ENCODE measurements at regions not wholly inside any gene's neighbourhood (a gene's known extent, or its start where the extent isn't known, plus 50 kb on each side); places are given as distances from the start of the nearest gene placed in this dataset.
A peak's percentile ranks its signal among the peaks of the same experiment; 100 is the strongest.
"Not testable (repeated sequence)": the region's sequence is repeated elsewhere in the genome, so short reads cannot be mapped to it uniquely, and the experiment has no call there.

DNA sequence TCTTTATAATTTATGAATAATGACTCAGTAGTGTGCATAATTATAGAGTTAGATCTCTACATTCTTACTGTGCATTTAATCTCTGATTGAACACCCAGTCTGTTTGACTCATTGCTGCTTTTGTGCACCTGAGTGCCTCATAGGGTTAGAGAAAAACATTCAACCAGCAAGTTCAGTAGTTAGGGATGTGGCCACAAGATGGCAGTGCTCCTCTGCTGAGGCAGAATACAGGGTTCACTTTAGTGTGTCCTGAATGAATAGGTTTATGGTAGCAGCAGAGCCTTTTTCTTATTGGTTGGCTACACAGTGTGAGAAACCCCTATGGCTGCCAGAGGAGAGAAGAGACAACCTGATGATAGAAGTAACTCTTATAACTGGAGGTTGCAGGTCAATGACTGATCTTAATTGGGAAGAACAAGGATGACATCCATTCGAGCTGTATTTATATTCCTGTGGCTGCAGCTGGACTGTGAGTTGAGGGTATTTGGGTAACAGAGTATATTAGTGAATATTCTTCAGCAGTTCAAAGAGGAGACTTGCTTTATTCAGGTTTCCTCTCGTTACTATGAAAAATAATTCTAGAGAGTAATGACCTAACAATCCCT lies 194.9 kb upstream of the OR4E1 start:
- DNase-seq = peak; percentile 78

DNA sequence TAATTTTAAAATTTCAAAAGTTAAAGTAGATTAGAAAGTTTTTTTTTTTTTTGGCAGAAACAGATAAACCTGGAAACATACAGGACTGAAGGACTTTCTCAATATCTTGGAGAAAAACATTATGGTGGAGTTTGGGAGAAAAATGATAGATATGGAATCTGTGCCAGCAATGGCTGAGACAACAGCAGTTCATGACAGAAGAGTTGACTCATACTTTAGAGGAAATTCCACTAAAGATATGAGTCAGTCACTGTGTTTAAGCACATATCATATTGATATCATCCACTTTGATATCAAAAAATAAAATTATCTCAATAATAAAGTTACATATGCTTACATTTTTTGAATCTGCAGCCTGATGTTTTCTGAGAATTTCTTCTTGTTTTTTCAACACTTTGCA lies 193.9 kb upstream of the OR4E1 start:
- DNase-seq = no peak

DNA sequence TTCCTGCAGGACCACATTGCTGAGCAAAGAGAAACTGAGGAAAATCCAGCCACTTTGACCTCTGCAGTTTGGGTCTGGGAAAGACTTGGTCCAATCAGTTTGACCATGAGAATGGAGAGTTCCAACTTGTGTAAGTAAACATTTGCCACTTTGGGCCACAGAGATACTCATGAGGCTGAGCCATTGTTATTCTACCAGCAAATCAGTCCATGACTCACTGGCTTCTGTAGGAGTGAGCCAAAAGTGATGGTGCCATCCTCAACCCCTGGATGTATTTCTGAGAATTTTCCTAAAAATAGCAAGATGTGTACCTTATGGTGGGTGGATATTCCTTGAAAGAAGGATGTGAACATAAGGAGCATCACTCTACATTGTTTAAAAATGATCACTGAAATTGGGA lies 192.9 kb upstream of the OR4E1 start:
- no peak for DNase-seq

DNA sequence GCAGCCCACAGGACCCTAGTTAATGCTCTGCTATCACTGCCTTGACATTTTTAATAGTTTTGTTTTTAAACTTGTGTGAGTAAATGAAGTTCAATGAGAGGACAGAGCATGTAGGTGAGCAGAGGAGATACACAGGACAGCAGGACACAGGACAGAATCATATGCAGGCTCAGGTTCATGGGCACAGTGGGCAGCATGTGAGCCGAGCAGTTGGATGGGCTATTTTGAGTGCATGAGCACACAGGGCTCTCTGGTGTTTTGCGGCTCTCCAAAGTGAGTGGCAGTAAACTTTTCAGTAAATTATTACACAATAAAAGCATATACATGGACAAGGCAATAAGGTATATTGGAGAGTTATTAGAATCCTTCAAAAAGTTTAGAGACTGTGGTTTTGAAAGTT lies 189.7 kb upstream of the OR4E1 start:
- DNase-seq = no peak

DNA sequence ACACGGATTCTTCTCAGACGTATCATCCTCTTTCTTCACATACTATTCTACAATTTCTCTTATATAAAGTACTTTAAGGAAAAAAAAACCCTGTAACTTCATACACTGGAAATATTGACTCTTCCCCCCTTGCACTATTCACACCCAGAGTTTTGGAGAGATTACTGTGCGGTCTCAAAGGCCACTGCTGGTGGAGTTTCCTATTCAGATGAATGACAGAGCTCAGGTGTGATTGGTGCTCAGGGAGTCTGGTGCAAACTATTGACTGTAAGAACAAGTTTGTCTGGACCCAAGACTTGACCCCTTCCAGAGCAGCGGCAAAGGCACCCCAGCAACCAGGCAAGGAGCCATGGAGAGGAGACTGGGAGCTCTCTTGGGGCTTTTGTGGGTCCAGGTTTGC lies 187.5 kb upstream of the OR4E1 start:
- no peak for DNase-seq

DNA sequence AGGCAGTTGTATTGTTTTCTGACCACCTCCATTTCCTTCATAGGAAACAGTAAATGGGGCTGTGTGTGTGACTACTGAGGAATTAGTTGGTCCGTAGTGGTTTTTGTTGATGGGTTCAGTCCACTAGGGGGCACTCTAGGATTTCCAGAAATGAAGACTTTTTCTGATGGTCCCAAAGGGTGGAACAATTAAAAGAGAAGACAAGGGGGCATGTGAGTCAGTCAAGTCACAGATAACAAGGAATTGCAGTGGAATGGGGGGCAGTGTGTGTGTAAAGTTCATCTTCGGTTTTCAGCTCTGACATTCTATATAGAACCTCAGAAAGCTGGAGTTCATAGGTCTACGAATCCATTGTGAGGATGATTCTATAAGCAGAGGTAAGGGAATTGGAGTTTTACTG lies 186.6 kb upstream of the OR4E1 start:
- DNase-seq = no peak

DNA sequence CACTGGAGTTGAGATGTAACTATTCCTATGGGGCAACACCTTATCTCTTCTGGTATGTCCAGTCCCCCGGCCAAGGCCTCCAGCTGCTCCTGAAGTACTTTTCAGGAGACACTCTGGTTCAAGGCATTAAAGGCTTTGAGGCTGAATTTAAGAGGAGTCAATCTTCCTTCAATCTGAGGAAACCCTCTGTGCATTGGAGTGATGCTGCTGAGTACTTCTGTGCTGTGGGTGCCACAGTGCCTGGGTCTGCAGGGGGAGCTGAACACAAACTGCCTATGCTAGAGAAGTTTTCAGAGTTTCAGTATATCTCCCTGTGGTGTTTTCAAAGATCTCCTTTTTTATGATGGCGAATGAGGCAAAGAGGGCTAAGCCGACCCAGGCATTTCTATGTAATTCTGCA lies 179.2 kb upstream of the OR4E1 start:
- DNase-seq = no peak

DNA sequence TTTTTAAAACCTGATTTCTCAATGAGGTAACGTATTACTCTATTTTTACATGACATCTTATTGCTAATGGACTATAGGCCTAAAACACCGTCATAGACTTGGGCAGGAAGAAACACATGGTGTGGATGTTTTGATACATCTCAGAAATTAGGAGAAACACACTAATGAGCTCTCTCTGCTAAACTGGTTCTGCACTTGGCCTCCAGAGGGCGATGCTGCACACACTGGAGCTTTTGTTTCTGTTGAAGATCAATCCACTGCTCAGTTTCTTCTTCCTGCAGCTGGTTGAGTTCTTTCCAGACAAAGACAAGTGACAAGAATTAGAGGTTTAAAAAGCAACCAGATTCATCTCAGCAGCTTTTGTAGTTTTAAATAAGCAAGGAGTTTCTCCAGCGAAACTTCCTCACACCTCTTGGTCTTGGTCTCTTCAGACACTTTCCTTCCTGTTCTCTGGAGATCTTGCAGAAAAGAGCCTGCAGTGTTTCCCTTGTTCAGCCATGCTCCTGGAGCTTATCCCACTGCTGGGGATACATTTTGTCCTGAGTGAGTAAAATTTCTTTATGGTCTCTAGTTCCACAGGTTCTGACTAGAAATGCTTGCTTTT lies 178.5 kb upstream of the OR4E1 start:
- DNase-seq = peak; percentile 65

DNA sequence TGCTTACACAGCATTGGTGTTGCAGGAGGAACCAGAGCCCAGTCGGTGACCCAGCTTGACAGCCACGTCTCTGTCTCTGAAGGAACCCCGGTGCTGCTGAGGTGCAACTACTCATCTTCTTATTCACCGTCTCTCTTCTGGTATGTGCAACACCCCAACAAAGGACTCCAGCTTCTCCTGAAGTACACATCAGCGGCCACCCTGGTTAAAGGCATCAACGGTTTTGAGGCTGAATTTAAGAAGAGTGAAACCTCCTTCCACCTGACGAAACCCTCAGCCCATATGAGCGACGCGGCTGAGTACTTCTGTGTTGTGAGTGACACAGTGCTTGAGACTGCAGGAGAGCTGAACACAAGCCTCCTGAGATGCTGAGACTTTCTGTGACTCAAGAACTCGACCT lies 173.3 kb upstream of the OR4E1 start:
- DNase-seq = not testable (repeated sequence)

DNA sequence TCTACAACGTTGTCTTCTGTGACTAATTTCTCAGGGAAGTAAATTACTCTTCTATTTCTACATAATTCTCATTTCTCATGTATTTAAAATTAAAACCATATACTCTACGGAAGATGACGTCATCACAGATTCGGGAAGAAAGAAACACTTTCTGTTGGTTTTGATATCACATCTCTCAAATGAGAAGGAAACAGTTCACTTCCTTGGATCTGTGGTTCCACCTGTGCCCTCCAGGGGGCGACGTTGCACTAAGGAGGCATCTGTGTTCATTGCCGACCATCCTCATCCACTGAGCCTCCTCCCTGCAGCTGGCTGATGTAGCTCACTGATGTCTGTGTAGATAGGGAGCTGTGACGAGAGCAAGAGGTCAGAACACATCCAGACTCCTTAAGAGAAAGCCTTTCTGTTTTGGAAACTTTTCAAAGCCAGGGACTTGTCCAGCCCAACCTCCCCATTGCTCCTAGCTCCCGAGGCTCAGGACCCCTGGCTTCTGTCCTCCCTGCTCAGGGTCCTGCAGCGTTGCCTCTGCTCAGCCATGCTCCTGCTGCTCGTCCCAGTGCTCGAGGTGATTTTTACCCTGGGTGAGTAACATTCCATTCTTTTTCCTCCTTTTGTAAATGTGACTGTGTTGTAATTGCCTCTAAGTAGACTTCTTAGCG lies 172.7 kb upstream of the OR4E1 start:
- peak; percentile 85 for DNase-seq

DNA sequence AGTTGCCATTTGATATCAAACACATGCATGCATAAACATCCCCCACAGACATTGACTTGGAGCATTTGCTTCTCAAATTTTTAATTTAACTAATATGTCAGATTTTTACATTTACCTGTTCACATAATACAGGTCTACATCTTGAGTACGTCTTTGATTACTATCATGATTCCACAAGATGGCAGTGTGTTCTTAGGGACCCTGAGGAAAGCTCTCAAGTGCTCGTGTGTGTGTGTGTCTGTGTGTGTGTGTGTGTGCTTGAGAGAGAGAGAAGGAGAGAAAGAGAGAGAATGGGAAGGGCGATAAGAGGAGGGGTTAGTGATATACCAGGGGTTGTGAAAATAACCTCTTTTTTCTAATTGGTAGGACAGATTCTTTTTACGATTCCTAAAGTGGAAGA lies 167.1 kb upstream of the OR4E1 start:
- DNase-seq = no peak

DNA sequence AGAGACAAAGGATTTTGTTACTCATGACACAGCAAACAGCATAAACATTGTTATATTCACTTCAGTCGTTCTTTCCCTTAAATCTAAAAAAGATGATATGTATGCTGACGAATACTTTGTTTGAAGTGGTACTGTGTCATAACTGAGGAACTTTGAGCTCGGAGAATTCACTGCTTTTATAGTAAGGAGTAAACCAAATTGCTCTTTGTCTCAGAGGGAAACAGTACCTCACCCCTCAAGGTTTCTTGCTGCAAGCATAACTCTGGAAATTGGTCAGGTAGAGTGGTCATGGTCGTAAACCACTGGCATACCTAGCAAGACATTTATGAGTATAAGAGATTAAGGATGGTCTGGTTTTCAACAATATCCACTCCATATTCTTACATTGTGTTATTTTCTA lies 160.2 kb upstream of the OR4E1 start:
- DNase-seq = no peak

DNA sequence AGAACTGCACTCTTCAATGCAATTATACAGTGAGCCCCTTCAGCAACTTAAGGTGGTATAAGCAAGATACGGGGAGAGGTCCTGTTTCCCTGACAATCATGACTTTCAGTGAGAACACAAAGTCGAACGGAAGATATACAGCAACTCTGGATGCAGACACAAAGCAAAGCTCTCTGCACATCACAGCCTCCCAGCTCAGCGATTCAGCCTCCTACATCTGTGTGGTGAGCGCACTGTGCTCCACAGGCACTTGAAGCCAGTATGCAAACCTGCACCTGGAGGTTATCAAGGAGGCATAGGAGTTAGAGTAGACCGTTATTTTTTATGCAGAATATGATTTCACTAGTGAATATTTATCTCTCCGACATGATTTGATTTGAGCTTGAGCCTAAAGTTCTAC lies 152.2 kb upstream of the OR4E1 start:
- no peak for DNase-seq

DNA sequence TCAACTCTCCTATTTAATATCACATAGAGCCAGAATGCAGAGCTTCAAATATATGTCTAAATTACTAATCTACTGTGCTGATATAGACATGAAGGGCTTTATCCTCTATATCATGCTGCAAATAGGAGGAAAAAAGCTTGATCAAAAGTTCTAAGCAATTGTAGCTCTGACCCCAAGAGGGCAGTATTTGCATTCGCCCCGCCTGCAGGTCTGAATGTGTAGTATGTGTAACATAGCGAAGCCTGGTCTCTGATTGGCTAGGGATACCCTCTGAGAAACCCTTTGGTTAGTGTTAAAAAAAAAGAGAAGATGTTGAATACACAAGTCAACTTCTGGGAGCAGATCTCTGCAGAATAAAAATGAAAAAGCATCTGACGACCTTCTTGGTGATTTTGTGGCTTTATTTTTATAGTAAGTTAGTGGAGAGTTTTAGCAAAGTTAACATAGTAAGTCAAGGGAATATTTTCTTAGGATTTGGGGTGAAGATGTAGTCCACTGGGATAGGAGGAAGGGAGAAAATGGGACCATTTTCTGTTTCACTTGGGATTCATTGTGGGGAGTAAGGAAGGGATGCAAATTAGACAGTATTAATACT lies 151.6 kb upstream of the OR4E1 start:
- DNase-seq = peak; percentile 58

DNA sequence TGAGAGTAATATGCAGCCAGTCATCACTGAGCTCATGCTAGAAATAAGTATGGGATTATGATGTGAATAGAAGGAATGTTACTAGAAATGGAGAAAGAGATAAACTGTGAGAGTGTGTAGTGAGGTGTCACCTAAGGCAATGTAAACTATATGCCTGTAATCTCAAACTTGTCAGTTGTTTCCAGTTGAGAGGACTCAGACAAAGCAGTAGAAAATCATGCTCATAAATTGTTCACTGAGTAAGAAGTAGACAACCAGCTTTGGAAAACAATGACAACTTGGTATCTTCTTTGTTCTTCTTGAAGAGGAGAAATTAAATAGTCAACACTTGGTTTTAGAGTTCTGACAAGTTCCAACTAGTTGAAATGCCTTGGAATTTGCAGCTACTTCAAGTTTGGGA lies 148.5 kb upstream of the OR4E1 start:
- DNase-seq = no peak

DNA sequence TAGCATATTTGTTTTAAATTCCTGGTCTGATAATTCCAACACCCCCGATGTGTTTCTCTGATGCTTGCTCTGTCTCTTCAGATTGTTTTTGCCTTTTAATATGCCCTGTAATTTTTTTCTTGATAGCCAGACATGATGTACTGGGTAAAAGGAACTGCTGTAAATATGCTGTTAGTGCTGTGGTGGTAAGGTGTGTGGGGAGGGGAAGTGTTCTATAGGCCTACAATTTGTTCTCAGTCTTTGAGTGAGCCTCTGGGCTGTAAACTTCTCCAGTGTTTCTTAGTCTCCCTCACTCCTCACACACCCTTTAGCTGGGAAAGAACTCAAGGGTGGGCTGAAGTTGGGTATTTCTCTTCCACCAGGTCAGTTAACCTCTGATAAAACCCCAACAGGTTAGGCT lies 147.0 kb upstream of the OR4E1 start:
- DNase-seq = no peak

DNA sequence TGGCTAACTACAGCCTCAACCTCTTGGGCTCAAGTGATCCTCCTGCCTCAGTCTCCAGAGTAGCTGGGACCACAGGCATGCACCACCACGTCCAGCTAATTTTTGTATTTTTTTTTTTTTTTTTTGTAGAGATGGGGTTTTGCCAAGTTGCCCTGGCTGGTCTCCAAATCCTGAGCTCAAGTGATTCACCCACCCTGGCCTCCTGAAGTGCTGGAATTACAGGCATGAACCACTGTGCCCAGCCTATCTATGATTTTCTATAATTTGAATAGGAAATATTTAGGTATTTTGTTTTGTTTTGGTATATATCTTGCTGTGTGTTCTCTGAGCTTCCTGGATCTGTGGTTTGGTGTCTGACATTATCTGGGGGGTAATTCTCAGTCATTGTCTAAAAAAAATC lies 146.3 kb upstream of the OR4E1 start:
- DNase-seq = not testable (repeated sequence)

DNA sequence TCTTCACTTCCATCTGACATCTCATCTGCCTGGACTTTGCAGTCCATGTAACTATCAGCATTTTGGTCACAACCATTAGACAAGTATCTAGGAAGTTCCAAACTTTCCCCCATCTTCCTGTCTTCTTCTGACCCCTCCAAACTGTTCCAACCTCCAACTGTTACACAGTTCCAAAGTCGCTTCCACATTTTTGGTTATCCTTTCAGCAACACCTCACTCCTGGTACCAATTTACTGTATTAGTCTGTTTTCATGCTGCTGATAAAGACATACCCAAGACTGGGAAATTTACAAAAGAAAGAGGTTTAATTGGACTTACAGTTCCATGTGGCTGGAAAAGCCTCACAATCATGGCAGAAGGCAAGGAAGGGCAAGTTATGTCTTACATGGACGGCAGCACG lies 143.4 kb upstream of the OR4E1 start:
- DNase-seq = not testable (repeated sequence)

DNA sequence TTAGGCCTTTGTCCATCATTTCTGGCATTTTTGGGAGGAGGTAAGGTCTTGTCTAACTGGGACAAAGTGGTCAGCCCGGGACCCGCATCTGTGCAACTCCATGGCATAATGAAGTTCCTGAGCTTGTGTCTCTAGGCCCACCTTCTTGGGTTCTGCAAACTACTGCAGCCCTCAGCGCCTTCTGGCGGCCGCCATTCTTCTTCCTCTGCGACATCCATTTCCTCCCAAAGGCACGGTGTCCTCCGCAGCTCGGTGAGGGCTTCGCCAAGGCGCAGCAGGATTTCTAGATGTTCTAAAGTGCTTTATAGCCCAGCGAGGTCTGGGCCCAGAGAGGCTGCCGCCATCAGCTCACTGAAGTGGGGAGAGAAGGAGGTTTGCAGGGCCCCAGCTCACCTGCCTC lies 134.4 kb upstream of the OR4E1 start:
- DNase-seq = no peak

DNA sequence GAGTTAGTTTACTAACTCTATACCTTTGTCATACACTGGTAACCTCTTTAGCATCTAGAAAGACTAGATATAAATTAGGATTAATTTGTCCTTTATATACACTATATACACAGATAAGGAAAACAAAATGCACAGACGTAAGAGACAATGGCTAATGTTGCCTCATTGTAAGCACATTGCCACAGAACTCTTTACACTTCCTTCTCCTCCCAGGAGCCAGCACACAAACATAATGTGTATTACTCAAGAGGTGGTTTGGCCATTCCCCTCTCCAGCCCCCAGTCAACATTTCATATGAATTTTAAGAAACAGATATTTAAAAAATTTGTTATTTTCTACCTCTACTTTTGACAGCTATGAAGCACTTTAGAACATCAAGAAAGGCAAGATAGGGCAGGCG lies 131.4 kb upstream of the OR4E1 start:
- no peak for DNase-seq

DNA sequence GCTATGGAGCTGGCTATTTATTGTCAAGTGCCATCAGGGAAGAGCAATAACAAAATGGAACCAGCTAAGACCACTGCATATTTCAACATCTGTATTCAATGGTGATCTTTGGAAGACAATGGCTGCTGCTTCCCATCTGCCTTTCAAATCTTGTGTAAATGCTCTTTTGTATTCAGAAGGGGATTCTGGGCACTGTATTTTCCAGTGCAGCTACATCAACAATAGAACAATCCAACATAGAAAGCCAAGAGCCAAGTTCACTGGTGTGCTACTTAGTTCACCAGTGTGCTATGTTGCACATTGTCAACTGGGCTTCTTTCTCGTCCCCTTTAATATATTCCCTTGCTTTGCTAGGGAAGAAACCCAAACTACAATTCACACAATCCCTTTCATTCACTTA lies 128.8 kb upstream of the OR4E1 start:
- DNase-seq = no peak

DNA sequence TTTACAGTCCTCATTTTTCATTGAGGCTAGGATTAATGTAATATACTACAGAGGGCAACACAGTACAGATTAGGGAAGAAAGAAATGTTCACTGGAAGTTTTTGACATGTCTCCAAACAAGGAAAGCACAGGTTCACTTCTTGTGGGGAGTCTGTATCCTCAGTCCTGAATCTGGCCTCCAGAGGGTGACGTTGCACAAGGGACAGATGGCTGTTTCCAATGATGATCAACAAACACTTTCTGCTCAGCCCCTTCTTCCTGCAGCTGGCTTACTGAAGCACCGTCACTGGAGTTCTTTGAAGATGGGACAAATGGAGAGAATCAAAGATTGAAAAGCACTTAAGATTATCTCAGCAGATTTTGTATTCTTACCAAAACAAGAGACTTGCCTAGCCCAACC lies 123.3 kb upstream of the OR4E1 start:
- DNase-seq = no peak

DNA sequence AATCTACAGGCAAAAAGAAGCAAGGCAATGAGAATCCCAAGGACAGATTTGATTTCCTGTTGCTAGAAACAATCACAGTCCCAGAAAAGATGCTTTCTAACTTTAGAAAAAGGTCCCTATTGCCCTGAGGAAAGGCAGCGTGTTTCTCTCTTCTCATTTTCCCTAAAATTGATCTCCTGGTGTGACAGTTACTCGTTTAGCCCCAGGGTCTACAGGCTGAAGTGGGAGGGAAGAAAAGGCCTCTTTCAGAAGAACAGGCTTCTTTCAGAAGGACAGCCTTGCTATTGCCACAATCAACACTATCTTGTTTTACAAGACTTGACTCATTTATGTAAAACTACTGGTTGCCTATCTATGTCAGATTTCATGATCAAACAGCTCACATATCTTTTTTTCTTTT lies 121.8 kb upstream of the OR4E1 start:
- no peak for DNase-seq

DNA sequence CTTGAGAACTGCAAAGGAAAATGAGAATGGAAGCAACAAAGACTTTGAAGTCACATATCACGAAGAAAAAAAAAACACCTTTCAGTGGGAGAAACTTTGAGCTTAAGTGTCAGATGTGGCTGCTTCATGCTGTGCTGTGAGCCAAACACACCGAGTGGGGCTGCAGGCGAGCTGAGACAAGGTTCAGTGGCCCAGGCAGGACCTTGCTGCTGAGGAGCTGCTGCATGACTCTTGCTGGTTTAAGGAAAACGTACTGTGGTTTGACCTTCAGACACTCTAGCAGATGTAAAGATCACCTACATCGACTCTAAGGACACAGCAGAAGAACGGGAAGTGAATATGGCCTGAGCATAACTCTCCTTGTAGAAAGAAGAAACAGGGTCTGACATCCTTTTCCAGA lies 118.1 kb upstream of the OR4E1 start:
- DNase-seq = no peak

DNA sequence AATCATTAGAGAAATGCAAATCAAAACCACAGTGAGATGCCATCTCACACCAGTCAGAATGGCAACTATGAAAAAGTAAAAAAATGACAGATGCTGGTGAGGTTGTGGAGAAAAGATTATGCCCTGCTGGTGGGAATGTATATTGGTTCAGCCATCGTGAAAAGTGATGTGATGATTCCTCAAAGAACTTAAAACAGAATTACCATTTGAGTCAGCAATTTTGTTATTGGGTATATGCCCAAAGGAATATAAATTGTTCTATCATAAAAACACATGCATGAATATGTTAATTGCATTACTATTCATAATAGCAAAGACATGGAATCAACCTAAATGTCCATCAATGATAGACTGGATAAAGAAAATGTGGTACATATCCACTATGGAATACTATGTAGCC lies 115.1 kb upstream of the OR4E1 start:
- not testable (repeated sequence) for DNase-seq

Data from activated CD8-positive, alpha-beta memory T cell treated with anti-CD3 and anti-CD28 coated beads, Interleukin-2, amount 50 U/mL, for 48 hours (primary cell).